GM23338 (cell line): ENCODE measurements at regions not wholly inside any gene's neighbourhood (a gene's known extent, or its start where the extent isn't known, plus 50 kb on each side); places are given as distances from the start of the nearest gene placed in this dataset.

ENCODE experiments used
- ATAC-seq: fragments of 200-7000 bp; cut with Tn5 transposase; 3 replicates; pipeline ENCODE4 v1.9.1; 2020
- DNase-seq: peaks from one replicate; pipeline ENCODE4 v3.0.0-alpha.2; 2015; ENCODE audit warnings: low spot score
- H2AFZ ChIP-seq: fragments of 200-600 bp; sonication (generic); 2 replicates; pipeline ENCODE4 v1.8.0; 2016; ENCODE audit warnings: antibody characterized with exemption, mild to moderate bottlenecking, moderate library complexity
- H3F3A ChIP-seq: fragments of 200-600 bp; sonication (generic); replicated peaks from 2 replicates; pipeline ENCODE4 v1.8.0; 2017; ENCODE audit warnings: antibody characterized with exemption, mixed run types, low read depth
- H3K27ac ChIP-seq: fragments of 200-600 bp; sonication (generic); 2 replicates; pipeline ENCODE4 v1.6.1; 2016; ENCODE audit warnings: low read depth
- H3K27me3 ChIP-seq: fragments of 200-600 bp; sonication (generic); 2 replicates; pipeline ENCODE4 v1.8.0; 2016; ENCODE audit warnings: mild to moderate bottlenecking, mixed run types, moderate library complexity; ENCODE audit not compliant: insufficient read depth
- H3K36me3 ChIP-seq: fragments of 200-600 bp; sonication (generic); 2 replicates; pipeline ENCODE4 v1.8.0; 2016; ENCODE audit warnings: mild to moderate bottlenecking; ENCODE audit not compliant: insufficient read depth
- H3K4me1 ChIP-seq: fragments of 200-600 bp; sonication (generic); 2 replicates; pipeline ENCODE4 v1.8.0; 2016; ENCODE audit warnings: mild to moderate bottlenecking, moderate library complexity; ENCODE audit not compliant: insufficient read depth
- H3K4me2 ChIP-seq: fragments of 200-600 bp; sonication (generic); 2 replicates; pipeline ENCODE4 v1.7.1; 2017; ENCODE audit warnings: mixed run types
- H3K4me3 ChIP-seq: fragments of 200-600 bp; sonication (generic); 2 replicates; pipeline ENCODE4 v1.6.1; 2016; ENCODE audit warnings: mixed run types
- H3K79me2 ChIP-seq: fragments of 200-600 bp; sonication (generic); replicated peaks from 2 replicates; pipeline ENCODE4 v1.8.0; 2017; ENCODE audit warnings: mild to moderate bottlenecking; ENCODE audit not compliant: insufficient read depth
- H3K9me2 ChIP-seq: fragments of 200-600 bp; sonication (generic); 2 replicates; pipeline ENCODE4 v1.8.0; 2017; ENCODE audit not compliant: insufficient read depth
- H4K20me1 ChIP-seq: fragments of 200-600 bp; sonication (generic); replicated peaks from 2 replicates; pipeline ENCODE4 v1.8.0; 2017; ENCODE audit warnings: mild to moderate bottlenecking; ENCODE audit not compliant: insufficient read depth
- H3K27ac Mint-ChIP-seq: 2 replicates; pipeline ENCODE4 v1.8.0; 2020; ENCODE audit warnings: inconsistent platforms, mild to moderate bottlenecking, moderate library complexity, mixed read lengths
- H3K27me3 Mint-ChIP-seq: 3 replicates; pipeline ENCODE4 v1.8.0; 2022; ENCODE audit warnings: low read depth, mild to moderate bottlenecking, moderate library complexity, mixed read lengths, inconsistent platforms; ENCODE audit not compliant: insufficient read depth, poor library complexity
- H3K36me3 Mint-ChIP-seq: 3 replicates; pipeline ENCODE4 v1.8.0; 2021; ENCODE audit warnings: low read depth, mild to moderate bottlenecking, inconsistent platforms, moderate library complexity, mixed read lengths
- H3K4me1 Mint-ChIP-seq: 3 replicates; pipeline ENCODE4 v1.8.0; 2020; ENCODE audit warnings: mild to moderate bottlenecking, inconsistent platforms, mixed read lengths
- H3K4me3 Mint-ChIP-seq: 3 replicates; pipeline ENCODE4 v1.8.0; 2021; ENCODE audit warnings: moderate library complexity, mild to moderate bottlenecking, inconsistent platforms, mixed read lengths
- H3K9me3 Mint-ChIP-seq: 3 replicates; pipeline ENCODE4 v1.8.0; 2020; ENCODE audit warnings: moderate library complexity, mild to moderate bottlenecking, inconsistent platforms, mixed read lengths
- CTCF ChIP-seq, 2 experiments: fragments of 200-600 bp in 1 of 2; sonication (generic) in 1 of 2; conservative IDR thresholded peaks; 2 replicates each; pipeline versions ENCODE4 v1.5.1 to v1.6.1; 2016 to 2017; ENCODE audit warnings: antibody characterized with exemption in 2 of 2, low read depth in 2 of 2, mild to moderate bottlenecking in 2 of 2, moderate library complexity in 1 of 2
- EZH2 ChIP-seq: fragments of 200-600 bp; sonication (generic); IDR thresholded peaks from one replicate; pipeline ENCODE4 v1.8.0; 2017; ENCODE audit warnings: antibody characterized with exemption, mild to moderate bottlenecking, low read depth; ENCODE audit not compliant: unreplicated experiment
- JUNB ChIP-seq: IDR thresholded peaks from one replicate; pipeline ENCODE4 v1.6.1; 2016; ENCODE audit warnings: antibody characterized with exemption; ENCODE audit not compliant: unreplicated experiment
- REST ChIP-seq: IDR thresholded peaks from one replicate; pipeline ENCODE4 v1.6.1; 2018; ENCODE audit warnings: antibody characterized with exemption; ENCODE audit not compliant: unreplicated experiment
- ZNF114 ChIP-seq: fragments of 250-450 bp; sonication (Bioruptor Pico); IDR thresholded peaks from 2 replicates; pipeline ENCODE4 v1.5.0; 2020; ENCODE audit warnings: mild to moderate bottlenecking, moderate library complexity
- ZNF462 ChIP-seq: fragments of 250-450 bp; sonication (Bioruptor Pico); IDR thresholded peaks from 2 replicates; pipeline ENCODE4 v1.5.0; 2020; ENCODE audit warnings: mild to moderate bottlenecking, moderate library complexity

GRCh38 chr3:18861137-18861536, 287.2 kb upstream of the KCNH8 start:
- DNase-seq: no peak
- Mint-ChIP-seq H3K4me3 (no peak overlapping the region), H3K27me3 (peaks cover 1% of the 10 kb centered on the region), H3K36me3 (no peaks in the 10 kb centered on the region), H3K9me3 (no peaks in the 10 kb centered on the region), H3K27ac (no peak overlapping the region), H3K4me1 (peaks cover 4% of the 10 kb centered on the region; the same call in 2 of the 3 replicates)
- H3K9me2 ChIP-seq: no peaks in the 10 kb centered on the region
- no peak overlapping the region for H3K4me2 ChIP-seq
- H3K36me3 ChIP-seq: no peaks in the 10 kb centered on the region
- no peak overlapping the region for H2AFZ ChIP-seq
- H3K27ac ChIP-seq: no peak overlapping the region
- TF ChIP-seq REST: no peak
- no peak for TF ChIP-seq ZNF114 (CRISPR knock-in tag)
- no peak for TF ChIP-seq EZH2
- no peak for TF ChIP-seq JUNB
- TF ChIP-seq ZNF462 (CRISPR knock-in tag): no peak
- no peak for TF ChIP-seq CTCF (conservative IDR thresholded peaks at IDR 0.05; ENCODE audit: low read depth in 2 of 2)
- no peaks in the 10 kb centered on the region for H3K79me2 ChIP-seq
- H3K4me3 ChIP-seq: no peak overlapping the region
- H3F3A ChIP-seq: no peaks in the 10 kb centered on the region
- ATAC-seq: no peak
- no peaks in the 10 kb centered on the region for H3K27me3 ChIP-seq
- no peaks in the 10 kb centered on the region for H4K20me1 ChIP-seq
- 0 out of 2 replicates have a peak, but pooled peaks cover 6% of the 10 kb centered on the region for H3K4me1 ChIP-seq
